LNCaP clone FGC (cell line): ENCODE measurements at regions not wholly inside any gene's neighbourhood (a gene's known extent, or its start where the extent isn't known, plus 50 kb on each side); places are given as distances from the start of the nearest gene placed in this dataset.

ENCODE experiments used
- DNase-seq: peaks from one replicate; pipeline ENCODE4 v3.0.0-alpha.2; 2011; ENCODE audit warnings: low read depth
- H3K4me3 ChIP-seq: 2 replicates; pipeline ENCODE4 v1.5.1; 2011; ENCODE audit warnings: mild to moderate bottlenecking, low read depth, low read length, control low read depth
- TF ChIP-seq, protein P1 (sequence below): IDR thresholded peaks from 2 replicates; pipeline ENCODE4 v1.5.1; 2012; ENCODE audit warnings: mild to moderate bottlenecking; ENCODE audit not compliant: control insufficient read depth, insufficient read depth; ENCODE audit errors: extremely low read depth

GRCh38 chr15:31461375-31461774 is 134.7 kb downstream of the KLF13 start:
- TF ChIP-seq, protein P1, sequence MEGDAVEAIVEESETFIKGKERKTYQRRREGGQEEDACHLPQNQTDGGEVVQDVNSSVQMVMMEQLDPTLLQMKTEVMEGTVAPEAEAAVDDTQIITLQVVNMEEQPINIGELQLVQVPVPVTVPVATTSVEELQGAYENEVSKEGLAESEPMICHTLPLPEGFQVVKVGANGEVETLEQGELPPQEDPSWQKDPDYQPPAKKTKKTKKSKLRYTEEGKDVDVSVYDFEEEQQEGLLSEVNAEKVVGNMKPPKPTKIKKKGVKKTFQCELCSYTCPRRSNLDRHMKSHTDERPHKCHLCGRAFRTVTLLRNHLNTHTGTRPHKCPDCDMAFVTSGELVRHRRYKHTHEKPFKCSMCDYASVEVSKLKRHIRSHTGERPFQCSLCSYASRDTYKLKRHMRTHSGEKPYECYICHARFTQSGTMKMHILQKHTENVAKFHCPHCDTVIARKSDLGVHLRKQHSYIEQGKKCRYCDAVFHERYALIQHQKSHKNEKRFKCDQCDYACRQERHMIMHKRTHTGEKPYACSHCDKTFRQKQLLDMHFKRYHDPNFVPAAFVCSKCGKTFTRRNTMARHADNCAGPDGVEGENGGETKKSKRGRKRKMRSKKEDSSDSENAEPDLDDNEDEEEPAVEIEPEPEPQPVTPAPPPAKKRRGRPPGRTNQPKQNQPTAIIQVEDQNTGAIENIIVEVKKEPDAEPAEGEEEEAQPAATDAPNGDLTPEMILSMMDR: no peak
- H3K4me3 ChIP-seq: no peak overlapping the region
- no peak for DNase-seq

DNA sequence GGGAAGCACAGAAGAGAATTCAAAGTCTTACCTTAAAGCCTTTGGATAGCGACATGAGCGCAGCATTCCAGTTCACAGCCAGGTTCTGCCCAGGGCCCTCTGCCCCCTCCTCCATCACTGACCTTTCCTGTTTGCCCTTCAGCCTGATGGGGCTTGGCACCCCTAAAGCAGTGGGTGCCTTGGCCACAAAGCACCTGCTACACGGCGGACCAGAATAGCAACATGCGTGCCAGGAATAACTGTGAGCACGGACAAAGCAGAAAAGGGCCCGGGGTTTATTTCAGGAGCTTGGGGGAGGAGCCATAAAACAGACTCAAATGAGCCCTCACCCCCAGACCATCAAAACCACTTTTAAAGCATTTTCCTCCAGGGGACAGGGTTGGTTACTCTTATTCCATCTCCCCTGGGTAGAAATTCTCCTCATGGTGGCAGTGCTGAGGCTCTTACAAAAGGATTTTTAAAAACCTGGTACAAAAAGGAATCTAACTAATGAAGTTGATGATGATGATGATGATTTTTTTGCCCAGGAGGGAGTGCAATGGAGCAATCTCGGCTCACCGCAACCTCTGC is 135.4 kb downstream of the KLF13 start:
- TF ChIP-seq, protein P1: no peak
- DNase-seq: no peak
- no peak overlapping the region for H3K4me3 ChIP-seq

DNA sequence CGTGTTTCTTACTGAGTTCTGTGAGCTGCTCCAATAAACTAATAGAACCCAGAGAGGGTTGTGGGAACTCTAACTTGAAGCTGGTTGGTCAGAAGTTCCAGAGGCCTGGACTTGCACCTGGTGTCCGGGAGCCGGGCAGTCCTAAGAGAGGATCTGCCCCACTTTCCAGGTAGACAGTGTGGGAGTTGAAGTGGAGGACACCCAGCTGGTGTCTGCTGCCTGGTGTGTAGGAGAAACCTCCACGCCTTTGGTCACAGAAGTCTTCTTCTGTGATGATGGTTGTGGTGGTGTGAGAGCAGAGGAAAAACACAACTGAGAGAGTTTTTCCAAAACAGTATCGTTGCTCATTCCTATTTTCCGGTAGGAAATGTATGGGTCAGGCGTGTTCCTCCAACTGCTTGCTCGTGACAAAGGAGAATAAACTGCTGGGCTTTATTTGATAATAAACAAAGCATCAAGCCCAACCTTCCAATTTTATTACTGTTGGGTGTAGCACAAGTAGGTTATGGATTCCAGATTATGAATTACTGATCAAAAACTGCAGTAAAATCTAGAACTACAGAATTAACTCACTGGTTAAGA is 137.0 kb downstream of the KLF13 start:
- TF ChIP-seq, protein P1: no peak
- DNase-seq: no peak
- H3K4me3 ChIP-seq: no peak overlapping the region

DNA sequence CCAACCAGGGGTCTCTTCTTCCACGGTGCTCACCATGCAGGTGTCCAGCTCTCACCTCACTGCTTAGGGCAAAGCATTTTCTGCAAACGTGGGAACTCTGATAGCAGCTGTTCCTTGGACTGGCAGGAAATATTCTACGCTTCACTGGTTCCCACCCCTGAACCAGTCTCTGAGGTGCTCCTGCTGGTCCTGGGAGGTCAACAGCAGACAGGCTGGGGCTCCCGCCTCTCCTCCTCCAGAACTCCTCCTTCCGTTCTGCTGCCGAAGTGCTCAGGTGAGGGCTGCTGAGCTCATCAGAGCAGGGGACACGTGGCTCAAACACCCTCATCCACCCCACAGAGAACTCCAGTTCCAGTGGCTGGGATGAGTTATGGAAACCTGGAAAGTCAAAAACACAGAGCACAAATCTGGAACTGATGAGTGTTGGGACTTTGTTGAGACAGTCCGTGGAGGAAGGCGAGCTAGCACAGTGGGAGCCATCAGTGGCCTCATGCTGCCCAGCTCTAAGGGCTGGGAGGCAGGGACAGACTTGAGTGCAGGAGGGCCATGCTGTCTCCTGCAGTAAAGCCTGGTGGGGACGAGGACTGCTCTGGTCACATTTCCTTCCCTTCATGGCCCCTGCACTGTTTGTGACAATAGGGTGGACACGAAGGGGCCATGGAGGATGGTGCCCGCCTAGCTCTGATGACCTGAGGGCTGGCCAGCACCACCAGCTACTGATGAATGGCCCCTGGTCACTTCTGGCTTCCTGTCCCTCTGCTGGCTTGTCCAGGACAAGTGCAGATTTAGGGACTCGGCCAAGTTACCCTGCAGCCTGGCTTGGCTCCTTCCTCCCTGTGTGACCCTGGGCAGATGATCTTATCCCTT is 137.8 kb downstream of the KLF13 start:
- DNase-seq: no peak
- TF ChIP-seq, protein P1: no peak
- no peak overlapping the region for H3K4me3 ChIP-seq

GRCh38 chr15:31465083-31465955 is 138.7 kb downstream of the KLF13 start:
- DNase-seq: no peak
- H3K4me3 ChIP-seq: no peak overlapping the region
- TF ChIP-seq, protein P1: no peak

DNA sequence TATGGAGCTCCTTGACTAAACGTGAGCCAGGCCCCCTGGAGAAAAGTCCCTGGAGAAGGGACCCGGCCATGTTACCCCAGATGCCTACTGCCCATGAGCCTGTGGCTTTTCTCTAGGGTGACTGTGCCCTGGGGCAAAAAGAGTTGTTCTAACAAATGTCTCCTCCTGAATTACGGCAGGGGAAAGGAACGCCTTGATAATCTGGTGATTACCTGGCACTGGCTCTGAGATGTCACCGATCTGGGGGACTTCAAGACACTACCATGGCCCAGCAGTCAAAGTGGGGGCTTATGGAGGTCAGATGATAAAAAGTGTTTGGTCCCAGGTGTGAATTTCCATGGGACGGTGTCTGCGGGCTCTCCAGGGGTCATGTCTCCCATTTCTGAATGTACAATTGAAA is 140.7 kb downstream of the KLF13 start:
- no peak for DNase-seq
- H3K4me3 ChIP-seq: no peak overlapping the region
- TF ChIP-seq, protein P1: no peak
